HepG2 (cell line): ENCODE measurements at regions not wholly inside any gene's neighbourhood (a gene's known extent, or its start where the extent isn't known, plus 50 kb on each side); places are given as distances from the start of the nearest gene placed in this dataset.

Experiments
- DR1 ChIP-seq: sonication (generic); formaldehyde crosslinking; IDR thresholded peaks from 2 replicates; pipeline ENCODE4 v1.8.0; 2021; ENCODE audit warnings: mild to moderate bottlenecking, missing genetic modification reagents, inconsistent platforms
- KDM3A ChIP-seq: IDR thresholded peaks from 2 replicates; pipeline ENCODE4 v1.6.1; 2018; ENCODE audit warnings: low read depth, missing compliant biosample characterization
- PREB ChIP-seq: sonication (generic); formaldehyde crosslinking; IDR thresholded peaks from 2 replicates; pipeline ENCODE4 v1.4.0; 2020; ENCODE audit warnings: missing genetic modification reagents
- STAT5B ChIP-seq: sonication (generic); formaldehyde crosslinking; IDR thresholded peaks from 2 replicates; pipeline ENCODE4 v1.4.0; 2020; ENCODE audit warnings: missing genetic modification reagents
- ZKSCAN8 ChIP-seq: IDR thresholded peaks from 2 replicates; pipeline ENCODE4 v1.6.1; 2016; ENCODE audit warnings: borderline replicate concordance, missing genetic modification reagents, missing compliant biosample characterization
- ZNF12 ChIP-seq: sonication (generic); formaldehyde crosslinking; IDR thresholded peaks from 2 replicates; pipeline ENCODE4 v1.5.0; 2020; ENCODE audit warnings: missing genetic modification reagents
- ZNF142 ChIP-seq: sonication (generic); formaldehyde crosslinking; IDR thresholded peaks from 2 replicates; pipeline ENCODE4 v1.4.0; 2020; ENCODE audit warnings: missing genetic modification reagents
- ZNF549 ChIP-seq: sonication (generic); formaldehyde crosslinking; IDR thresholded peaks from 2 replicates; pipeline ENCODE4 v1.5.0; 2020; ENCODE audit warnings: missing genetic modification reagents
- ZNF644 ChIP-seq: IDR thresholded peaks from 2 replicates; pipeline ENCODE4 v1.6.1; 2016; ENCODE audit warnings: low read depth
- ZNF7 ChIP-seq: IDR thresholded peaks from 2 replicates; pipeline ENCODE4 v1.6.1; 2016; ENCODE audit warnings: missing biosample characterization, missing genetic modification reagents
- ZNF788 ChIP-seq: sonication (generic); formaldehyde crosslinking; IDR thresholded peaks from 2 replicates; pipeline ENCODE4 v1.5.0; 2020; ENCODE audit warnings: mild to moderate bottlenecking, missing genetic modification reagents, borderline replicate concordance
- ZNF800 ChIP-seq: sonication (generic); formaldehyde crosslinking; IDR thresholded peaks from 2 replicates; pipeline ENCODE4 v1.4.0; 2020; ENCODE audit warnings: missing genetic modification reagents
- TF ChIP-seq, protein P1 (sequence below): sonication (generic); formaldehyde crosslinking; IDR thresholded peaks from 2 replicates; pipeline ENCODE4 v1.9.0; 2021; ENCODE audit warnings: missing genetic modification reagents, mild to moderate bottlenecking, borderline replicate concordance
- TF ChIP-seq, protein P2 (sequence below): sonication (generic); formaldehyde crosslinking; IDR thresholded peaks from 2 replicates; pipeline ENCODE4 v1.8.1; 2023; ENCODE audit warnings: mild to moderate bottlenecking, missing genetic modification reagents
- TF ChIP-seq, protein P3 (sequence below): sonication (generic); formaldehyde crosslinking; IDR thresholded peaks from 2 replicates; pipeline ENCODE4 v1.4.0; 2020; ENCODE audit warnings: missing genetic modification reagents

GRCh38 chr2:84293791-84294380 lies 165.2 kb downstream of the SUCLG1 start (continued):
- TF ChIP-seq ZNF549 (CRISPR knock-in tag) (no peak), ZNF142 (CRISPR knock-in tag) (peak; percentile 69; the same call in 1 of the 2 replicates), KDM3A (CRISPR knock-in tag) (peak; percentile 83; the same call in 1 of the 2 replicates), DR1 (CRISPR knock-in tag) (no peak; the same call in 1 of the 2 replicates), ZKSCAN8 (CRISPR knock-in tag) (peak; percentile 93), ZNF644 (CRISPR knock-in tag) (peak; percentile 96), ZNF12 (peak; percentile 68), STAT5B (CRISPR knock-in tag) (peak; percentile 85; the same call in 1 of the 2 replicates), ZNF800 (CRISPR knock-in tag) (no peak), ZNF7 (CRISPR knock-in tag) (no peak), PREB (CRISPR knock-in tag) (no peak), ZNF788 (CRISPR knock-in tag) (peak; percentile 94; the same call in 1 of the 2 replicates)
- TF ChIP-seq, protein P1, sequence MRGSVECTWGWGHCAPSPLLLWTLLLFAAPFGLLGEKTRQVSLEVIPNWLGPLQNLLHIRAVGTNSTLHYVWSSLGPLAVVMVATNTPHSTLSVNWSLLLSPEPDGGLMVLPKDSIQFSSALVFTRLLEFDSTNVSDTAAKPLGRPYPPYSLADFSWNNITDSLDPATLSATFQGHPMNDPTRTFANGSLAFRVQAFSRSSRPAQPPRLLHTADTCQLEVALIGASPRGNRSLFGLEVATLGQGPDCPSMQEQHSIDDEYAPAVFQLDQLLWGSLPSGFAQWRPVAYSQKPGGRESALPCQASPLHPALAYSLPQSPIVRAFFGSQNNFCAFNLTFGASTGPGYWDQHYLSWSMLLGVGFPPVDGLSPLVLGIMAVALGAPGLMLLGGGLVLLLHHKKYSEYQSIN (CRISPR knock-in tag) = no peak
- TF ChIP-seq, protein P2, sequence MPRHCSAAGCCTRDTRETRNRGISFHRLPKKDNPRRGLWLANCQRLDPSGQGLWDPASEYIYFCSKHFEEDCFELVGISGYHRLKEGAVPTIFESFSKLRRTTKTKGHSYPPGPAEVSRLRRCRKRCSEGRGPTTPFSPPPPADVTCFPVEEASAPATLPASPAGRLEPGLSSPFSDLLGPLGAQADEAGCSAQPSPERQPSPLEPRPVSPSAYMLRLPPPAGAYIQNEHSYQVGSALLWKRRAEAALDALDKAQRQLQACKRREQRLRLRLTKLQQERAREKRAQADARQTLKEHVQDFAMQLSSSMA (CRISPR knock-in tag) = 0 out of 2 replicates have a peak, but pooled peaks have one; percentile 54
- TF ChIP-seq, protein P3, sequence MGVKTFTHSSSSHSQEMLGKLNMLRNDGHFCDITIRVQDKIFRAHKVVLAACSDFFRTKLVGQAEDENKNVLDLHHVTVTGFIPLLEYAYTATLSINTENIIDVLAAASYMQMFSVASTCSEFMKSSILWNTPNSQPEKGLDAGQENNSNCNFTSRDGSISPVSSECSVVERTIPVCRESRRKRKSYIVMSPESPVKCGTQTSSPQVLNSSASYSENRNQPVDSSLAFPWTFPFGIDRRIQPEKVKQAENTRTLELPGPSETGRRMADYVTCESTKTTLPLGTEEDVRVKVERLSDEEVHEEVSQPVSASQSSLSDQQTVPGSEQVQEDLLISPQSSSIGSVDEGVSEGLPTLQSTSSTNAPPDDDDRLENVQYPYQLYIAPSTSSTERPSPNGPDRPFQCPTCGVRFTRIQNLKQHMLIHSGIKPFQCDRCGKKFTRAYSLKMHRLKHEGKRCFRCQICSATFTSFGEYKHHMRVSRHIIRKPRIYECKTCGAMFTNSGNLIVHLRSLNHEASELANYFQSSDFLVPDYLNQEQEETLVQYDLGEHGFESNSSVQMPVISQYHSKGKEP (CRISPR knock-in tag) = no peak
